Activated CD4-positive, alpha-beta T cell treated with anti-CD3 and anti-CD28 coated beads for 48 hours (primary cell): ENCODE measurements at regions not wholly inside any gene's neighbourhood (a gene's known extent, or its start where the extent isn't known, plus 50 kb on each side); places are given as distances from the start of the nearest gene placed in this dataset.

Source experiments
- DNase-seq: peaks from one replicate; pipeline ENCODE4 v3.0.0-alpha.2; 2020

- DNase-seq: no peak
These were observed 108.1 kb downstream of the RBM43 start for GRCh38 chr2:151153601-151154000.

GRCh38 chr2:151150331-151151320 lies 111.0 kb downstream of the RBM43 start:
- no peak for DNase-seq

GRCh38 chr2:151138507-151138906 lies 123.2 kb downstream of the RBM43 start:
- no peak for DNase-seq

GRCh38 chr2:151137526-151137925 lies 124.1 kb downstream of the RBM43 start:
- no peak for DNase-seq

GRCh38 chr2:151120011-151120410 lies 141.7 kb downstream of the RBM43 start:
- DNase-seq: no peak

- no peak for DNase-seq
These were observed 142.3 kb downstream of the RBM43 start for GRCh38 chr2:151119374-151119773.

GRCh38 chr2:151118269-151118668 lies 143.4 kb downstream of the RBM43 start:
- DNase-seq: no peak

GRCh38 chr2:151114874-151115273 lies 146.8 kb downstream of the RBM43 start:
- DNase-seq: no peak

GRCh38 chr2:151113318-151113717 lies 148.3 kb downstream of the RBM43 start:
- DNase-seq: no peak

GRCh38 chr2:151111599-151112278 lies 149.9 kb downstream of the RBM43 start:
- no peak for DNase-seq

- no peak for DNase-seq
These were observed 154.7 kb downstream of the RBM43 start for GRCh38 chr2:151106805-151107506.

- no peak for DNase-seq
These were observed 158.1 kb downstream of the RBM43 start for GRCh38 chr2:151103551-151103950.

- DNase-seq: no peak
These were observed 159.4 kb downstream of the RBM43 start for GRCh38 chr2:151102226-151102625.

- no peak for DNase-seq
These were observed 162.8 kb downstream of the RBM43 start for GRCh38 chr2:151098841-151099240.

- no peak for DNase-seq
These were observed 163.8 kb downstream of the RBM43 start for GRCh38 chr2:151097895-151098294.

- DNase-seq: no peak
These were observed 164.5 kb downstream of the RBM43 start for GRCh38 chr2:151097128-151097527.

- DNase-seq: no peak
These were observed 165.4 kb downstream of the RBM43 start for GRCh38 chr2:151096235-151096634.

GRCh38 chr2:151095463-151095862 lies 166.2 kb downstream of the RBM43 start:
- no peak for DNase-seq

GRCh38 chr2:151091583-151091982 lies 170.1 kb downstream of the RBM43 start:
- DNase-seq: no peak

GRCh38 chr2:151087377-151087776 lies 174.3 kb downstream of the RBM43 start:
- no peak for DNase-seq

- no peak for DNase-seq
These were observed 176.5 kb downstream of the RBM43 start for GRCh38 chr2:151085181-151085611.

GRCh38 chr2:151083856-151084795 lies 177.5 kb downstream of the RBM43 start:
- no peak for DNase-seq
